ENCODE measurements at regions not wholly inside any gene's neighbourhood (a gene's known extent, or its start where the extent isn't known, plus 50 kb on each side); places are given as distances from the start of the nearest gene placed in this dataset.

- peak; percentile 21 to 27 for TF ChIP-seq CTCF (IDR thresholded peaks at IDR 0.05; ENCODE audit: extremely low read depth in 1 of 2, insufficient read depth in 1 of 2, low read depth in 1 of 2, low read length in 2 of 2)
- no peak for TF ChIP-seq POLR2A (IDR thresholded peaks at IDR 0.05; ENCODE audit: low read depth, low read length)
- no peak for TF ChIP-seq JUN (IDR thresholded peaks at IDR 0.05; ENCODE audit: borderline replicate concordance, insufficient read depth, insufficient read length, low read depth)
- no peak for TF ChIP-seq MAX (IDR thresholded peaks at IDR 0.05; ENCODE audit: insufficient read depth, insufficient read length)
Observed at GRCh38 chr11:128021349-128022006, 565.9 kb downstream of the ETS1 start.

All from endothelial cell of umbilical vein (primary cell).